Sigmoid colon (tissue), 6 donors: ENCODE measurements at regions not wholly inside any gene's neighbourhood (a gene's known extent, or its start where the extent isn't known, plus 50 kb on each side); places are given as distances from the start of the nearest gene placed in this dataset.

ENCODE experiments used
- DNase-seq: peaks from one replicate; pipeline ENCODE4 v3.0.0-alpha.2; 2019
- H3K27ac ChIP-seq, 4 donors: fragments of 200-600 bp; sonication (generic); one replicate each; pipeline ENCODE4 v1.5.1; 2016 to 2019; ENCODE audit warnings: mild to moderate bottlenecking in 1 of 4
- H3K27me3 ChIP-seq, 3 donors: fragments of 200-600 bp; sonication (generic); one replicate each; pipeline ENCODE4 v1.5.1; 2019; ENCODE audit warnings: mild to moderate bottlenecking in 1 of 3
- H3K36me3 ChIP-seq, 4 donors: fragments of 200-600 bp; sonication (generic); one replicate each; pipeline ENCODE4 v1.5.1; 2016 to 2019
- H3K4me1 ChIP-seq, 4 donors: fragments of 200-600 bp; sonication (generic); one replicate each; pipeline ENCODE4 v1.5.1; 2017 to 2019
- H3K4me3 ChIP-seq, 4 donors: fragments of 200-600 bp; sonication (generic); one replicate each; pipeline ENCODE4 v1.5.1; 2017 to 2019; ENCODE audit warnings: mild to moderate bottlenecking in 2 of 4, moderate library complexity in 1 of 4
- H3K9me3 ChIP-seq, 4 donors: fragments of 200-600 bp in 3 of 4; sonication (generic) in 3 of 4; one replicate each; pipeline versions ENCODE4 v1.5.1 to v1.6.1; 2013 to 2019
- EP300 ChIP-seq, 4 donors: sonication (generic); formaldehyde crosslinking; IDR thresholded peaks; one replicate each; pipeline ENCODE4 v1.6.1; 2017; ENCODE audit warnings: antibody characterized with exemption in 4 of 4
- POLR2A ChIP-seq, 2 donors: fragments of 450-650 bp; IDR thresholded peaks; one replicate each; pipeline ENCODE4 v1.6.1; 2016; ENCODE audit warnings: antibody characterized with exemption in 2 of 2, mild to moderate bottlenecking in 2 of 2, moderate library complexity in 2 of 2
- POLR2AphosphoS5 ChIP-seq, 4 donors: sonication (generic); formaldehyde crosslinking; IDR thresholded peaks; one replicate each; pipeline ENCODE4 v1.6.1; 2017; ENCODE audit warnings: antibody characterized with exemption in 4 of 4
- WGBS, 2 donors: extraction: QIAGEN DNeasy Blood & Tissue Kit; methylation state at CpG; one replicate each; pipeline ENCODE4 v1.1.7; 2013; 5-methylcytosine and 5-hydroxymethylcytosine counted together
- intact Hi-C: fragments of 100-400 bp; cut with DNase I; formaldehyde crosslinking; loops from one replicate; pipeline ENCODE4 v1.15.1; 2023
- TF ChIP-seq, protein P1 (sequence below), 4 experiments: fragments of 450-650 bp in 3 of 4; fragments of 200-600 bp in 1 of 4; IDR thresholded peaks; one replicate each; pipeline ENCODE4 v1.5.1; 2016 to 2019; ENCODE audit warnings: antibody characterized with exemption in 4 of 4, mild to moderate bottlenecking in 3 of 4, moderate library complexity in 2 of 4
- donor health status: healthy with polysubstance abuse.
- donor health status: healthy.

DNA sequence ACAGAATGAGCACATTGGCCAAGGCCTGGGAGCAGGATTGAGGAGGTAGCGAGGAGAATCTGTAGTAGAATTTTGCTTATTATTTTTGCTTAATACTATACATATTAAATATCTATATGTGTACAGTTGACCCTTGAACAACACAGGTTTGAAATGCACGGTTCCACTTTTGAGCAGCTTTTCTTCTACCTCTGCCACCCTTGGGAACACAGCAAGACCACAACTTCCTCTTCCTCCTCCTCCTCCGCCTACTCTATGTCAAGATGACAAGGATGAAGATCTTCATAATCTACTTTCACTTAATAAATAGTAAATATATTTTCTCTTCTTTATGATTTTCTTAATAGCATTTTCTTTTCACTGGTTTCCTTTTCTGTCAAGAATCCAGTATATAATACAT, 541.4 kb downstream of the KCTD16 start:
- Histone ChIP-seq H3K9me3 (peaks cover 0 to 4% (median 0%) of the 10 kb centered on the region in 4 donors), H3K4me3 (no peak overlapping the region), H3K27ac (no peak overlapping the region), H3K27me3 (no peaks in the 10 kb centered on the region), H3K36me3 (no peaks in the 10 kb centered on the region), H3K4me1 (no peaks in the 10 kb centered on the region)
- intact Hi-C loops, result no loop called here
- DNase-seq, result no peak
- TF ChIP-seq POLR2AphosphoS5 (IDR thresholded peaks at IDR 0.05), result no peak
- 43 to 62% methylated on average over 3 of the region's 3 CpGs for WGBS, 2 donors

DNA sequence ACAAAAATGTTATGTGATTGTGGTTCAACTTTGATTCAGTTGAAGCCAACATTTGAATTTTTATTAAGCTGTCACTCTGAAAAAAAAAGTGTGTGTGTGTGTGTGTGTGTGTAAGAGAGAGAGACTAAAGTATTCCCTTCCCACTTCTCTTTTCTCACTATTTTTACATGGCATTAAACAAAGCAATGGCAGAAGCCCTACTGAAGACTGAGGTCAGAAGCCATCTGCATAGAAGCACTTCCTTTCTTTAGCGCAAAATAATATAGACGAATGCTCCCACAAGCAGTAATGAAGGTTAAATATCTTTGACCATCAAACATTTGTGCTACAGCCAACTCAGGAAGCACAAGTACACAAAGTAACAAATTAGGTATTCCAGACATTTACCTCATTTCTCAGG, 540.5 kb downstream of the KCTD16 start:
- TF ChIP-seq POLR2A (IDR thresholded peaks at IDR 0.05) (no peak), POLR2AphosphoS5 (IDR thresholded peaks at IDR 0.05) (no peak), EP300 (IDR thresholded peaks at IDR 0.05) (no peak)
- TF ChIP-seq, protein P1, sequence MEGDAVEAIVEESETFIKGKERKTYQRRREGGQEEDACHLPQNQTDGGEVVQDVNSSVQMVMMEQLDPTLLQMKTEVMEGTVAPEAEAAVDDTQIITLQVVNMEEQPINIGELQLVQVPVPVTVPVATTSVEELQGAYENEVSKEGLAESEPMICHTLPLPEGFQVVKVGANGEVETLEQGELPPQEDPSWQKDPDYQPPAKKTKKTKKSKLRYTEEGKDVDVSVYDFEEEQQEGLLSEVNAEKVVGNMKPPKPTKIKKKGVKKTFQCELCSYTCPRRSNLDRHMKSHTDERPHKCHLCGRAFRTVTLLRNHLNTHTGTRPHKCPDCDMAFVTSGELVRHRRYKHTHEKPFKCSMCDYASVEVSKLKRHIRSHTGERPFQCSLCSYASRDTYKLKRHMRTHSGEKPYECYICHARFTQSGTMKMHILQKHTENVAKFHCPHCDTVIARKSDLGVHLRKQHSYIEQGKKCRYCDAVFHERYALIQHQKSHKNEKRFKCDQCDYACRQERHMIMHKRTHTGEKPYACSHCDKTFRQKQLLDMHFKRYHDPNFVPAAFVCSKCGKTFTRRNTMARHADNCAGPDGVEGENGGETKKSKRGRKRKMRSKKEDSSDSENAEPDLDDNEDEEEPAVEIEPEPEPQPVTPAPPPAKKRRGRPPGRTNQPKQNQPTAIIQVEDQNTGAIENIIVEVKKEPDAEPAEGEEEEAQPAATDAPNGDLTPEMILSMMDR (IDR thresholded peaks at IDR 0.05), result no peak
- no peak overlapping the region for H3K4me3 ChIP-seq
- H3K4me1 ChIP-seq, result no peaks in the 10 kb centered on the region
- DNase-seq, result no peak
- no peaks in the 10 kb centered on the region for H3K36me3 ChIP-seq
- no peaks in the 10 kb centered on the region for H3K27me3 ChIP-seq
- H3K27ac ChIP-seq, result no peak overlapping the region
- intact Hi-C loops, result no loop called here
- peaks cover 0 to 4% (median under 1%) of the 10 kb centered on the region in 4 donors for H3K9me3 ChIP-seq
- 63 to 96% methylated on average over 2 of the region's 2 CpGs for WGBS, 2 donors

DNA sequence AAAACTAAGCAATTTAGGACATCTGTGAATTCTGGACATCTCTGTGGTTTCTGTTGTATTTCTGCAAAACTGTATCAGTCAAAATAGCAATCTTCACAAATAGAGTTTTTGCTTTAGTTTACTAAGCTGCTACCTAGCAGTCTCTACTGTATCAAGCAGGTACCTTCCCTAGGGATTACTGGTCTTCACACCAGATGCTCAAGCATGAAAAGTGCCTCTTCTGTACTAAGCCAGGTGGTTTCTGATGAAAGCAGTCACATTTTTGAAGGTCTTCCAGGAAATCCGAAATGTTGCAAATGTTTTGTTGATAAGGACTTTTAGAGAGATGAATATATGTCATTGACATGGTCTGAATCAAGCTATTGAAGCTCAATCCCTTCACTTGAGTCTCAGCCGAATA, 540.0 kb downstream of the KCTD16 start:
- intact Hi-C loops, result no loop called here
- no peaks in the 10 kb centered on the region for H3K36me3 ChIP-seq
- H3K27ac ChIP-seq, result no peak overlapping the region
- no peaks in the 10 kb centered on the region for H3K4me1 ChIP-seq
- DNase-seq, result no peak
- peaks cover 0 to 4% (median 1%) of the 10 kb centered on the region in 4 donors for H3K9me3 ChIP-seq
- WGBS, 2 donors, result 81 to 83% methylated on average over 2 of the region's 2 CpGs
- H3K27me3 ChIP-seq, result no peaks in the 10 kb centered on the region
- H3K4me3 ChIP-seq, result no peak overlapping the region
- TF ChIP-seq, protein P1 (IDR thresholded peaks at IDR 0.05), result no peak
- TF ChIP-seq EP300 (IDR thresholded peaks at IDR 0.05) (no peak), POLR2A (IDR thresholded peaks at IDR 0.05) (no peak)

DNA sequence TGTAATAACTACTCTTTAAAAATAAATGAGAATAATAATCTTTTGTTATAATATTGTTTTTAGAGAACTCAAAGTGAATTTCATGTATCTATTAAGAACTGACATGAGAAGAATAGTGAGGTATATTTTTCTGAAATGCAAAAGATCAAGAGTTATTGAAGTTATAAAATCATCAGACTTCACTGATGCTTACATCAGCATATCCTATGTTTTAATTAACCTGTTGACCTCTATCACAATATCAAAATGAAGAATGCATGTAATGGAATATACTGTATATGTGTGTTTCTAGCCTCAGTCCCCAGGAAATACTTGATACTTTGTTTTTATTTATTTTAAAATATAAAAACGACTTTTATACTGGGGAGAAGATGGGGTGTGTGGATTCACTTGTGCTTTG, 533.1 kb downstream of the KCTD16 start:
- no peak for DNase-seq
- Histone ChIP-seq H3K4me1 (no peaks in the 10 kb centered on the region), H3K4me3 (no peak overlapping the region), H3K36me3 (no peaks in the 10 kb centered on the region), H3K9me3 (peaks cover 0 to 2% (median under 1%) of the 10 kb centered on the region in 4 donors), H3K27ac (no peak overlapping the region), H3K27me3 (no peaks in the 10 kb centered on the region)
- intact Hi-C loops, result no loop called here
- WGBS, 2 donors, result 52 to 56% methylated on average over 1 of the region's 1 CpG
- TF ChIP-seq, protein P1 (IDR thresholded peaks at IDR 0.05), result no peak
- TF ChIP-seq POLR2A (IDR thresholded peaks at IDR 0.05), result no peak
- TF ChIP-seq EP300 (IDR thresholded peaks at IDR 0.05), result no peak
- no peak for TF ChIP-seq POLR2AphosphoS5 (IDR thresholded peaks at IDR 0.05)

DNA sequence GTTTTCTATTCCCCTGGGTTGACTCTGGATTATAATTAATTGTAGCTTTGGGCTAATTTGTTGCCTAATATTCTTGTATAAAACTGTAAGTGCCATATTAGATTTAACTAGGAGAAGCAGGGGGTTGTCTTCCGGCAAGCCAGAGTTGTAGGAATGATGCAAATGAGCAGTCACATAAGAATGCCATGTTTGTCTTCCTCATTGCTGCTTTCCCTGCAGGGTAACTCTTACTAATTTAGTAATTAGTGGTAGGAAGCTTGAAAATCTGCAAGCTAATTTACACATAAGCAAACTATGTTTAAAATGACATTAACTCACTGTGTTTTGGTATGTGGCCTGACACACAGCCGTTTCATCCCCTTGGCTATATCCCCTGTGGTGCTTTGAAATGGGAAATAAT, 527.8 kb downstream of the KCTD16 start:
- Histone ChIP-seq H3K36me3 (no peaks in the 10 kb centered on the region), H3K27me3 (no peaks in the 10 kb centered on the region), H3K4me1 (no peaks in the 10 kb centered on the region), H3K4me3 (no peak overlapping the region), H3K9me3 (no peaks in the 10 kb centered on the region), H3K27ac (no peak overlapping the region)
- 69 to 87% methylated on average over 2 of the region's 2 CpGs for WGBS, 2 donors
- TF ChIP-seq, protein P1 (IDR thresholded peaks at IDR 0.05), result no peak
- TF ChIP-seq POLR2A (IDR thresholded peaks at IDR 0.05), result no peak
- DNase-seq, result no peak
- intact Hi-C loops, result no loop called here
